NCI-H1092 treated with DMSO at 0.1 percent for 48 hours (cell line): ENCODE measurements at regions not wholly inside any gene's neighbourhood (a gene's known extent, or its start where the extent isn't known, plus 50 kb on each side); places are given as distances from the start of the nearest gene placed in this dataset.
A peak's percentile ranks its signal among the peaks of the same experiment; 100 is the strongest.

Experiments
- DNase-seq: peaks from one replicate; lab custom pipeline; 2025; lab: John Stamatoyannopoulos, UW

GRCh38 chr6:113148566-113148965, 708.6 kb upstream of the MARCKS start:
- DNase-seq = no peak

- no peak for DNase-seq
These were observed 707.6 kb upstream of the MARCKS start for GRCh38 chr6:113149511-113149910.

GRCh38 chr6:113160306-113161017, 696.7 kb upstream of the MARCKS start:
- DNase-seq = no peak

- no peak for DNase-seq
These were observed 696.2 kb upstream of the MARCKS start for GRCh38 chr6:113161018-113161315.

- DNase-seq = no peak
These were observed 694.4 kb upstream of the MARCKS start for GRCh38 chr6:113162739-113163138.

GRCh38 chr6:113168057-113168456, 689.1 kb upstream of the MARCKS start:
- DNase-seq = no peak

- DNase-seq = no peak
These were observed 687.7 kb upstream of the MARCKS start for GRCh38 chr6:113169484-113169883.

GRCh38 chr6:113170454-113170853, 686.7 kb upstream of the MARCKS start:
- no peak for DNase-seq

GRCh38 chr6:113171882-113172281, 685.3 kb upstream of the MARCKS start:
- DNase-seq = peak; percentile 56

GRCh38 chr6:113172531-113172966, 684.6 kb upstream of the MARCKS start:
- peak; percentile 88 for DNase-seq

GRCh38 chr6:113178349-113178748, 678.8 kb upstream of the MARCKS start:
- DNase-seq = no peak

- no peak for DNase-seq
These were observed 676.0 kb upstream of the MARCKS start for GRCh38 chr6:113181164-113181563.

GRCh38 chr6:113182370-113183141, 674.6 kb upstream of the MARCKS start:
- DNase-seq = peak; percentile 48

- no peak for DNase-seq
These were observed 672.9 kb upstream of the MARCKS start for GRCh38 chr6:113184291-113184690.

- no peak for DNase-seq
These were observed 672.4 kb upstream of the MARCKS start for GRCh38 chr6:113184736-113185135.

GRCh38 chr6:113185299-113185698, 671.8 kb upstream of the MARCKS start:
- DNase-seq = no peak

- no peak for DNase-seq
These were observed 669.5 kb upstream of the MARCKS start for GRCh38 chr6:113187661-113188060.

GRCh38 chr6:113188962-113189361, 668.2 kb upstream of the MARCKS start:
- DNase-seq = no peak

- DNase-seq = no peak
These were observed 667.0 kb upstream of the MARCKS start for GRCh38 chr6:113190170-113190569.

GRCh38 chr6:113194090-113194489, 663.1 kb upstream of the MARCKS start:
- no peak for DNase-seq

GRCh38 chr6:113202852-113203714, 654.1 kb upstream of the MARCKS start:
- no peak for DNase-seq

- no peak for DNase-seq
These were observed 653.4 kb upstream of the MARCKS start for GRCh38 chr6:113203715-113204110.

- DNase-seq = no peak
These were observed 651.6 kb upstream of the MARCKS start for GRCh38 chr6:113205553-113205952.
